ENCODE measurements at regions not wholly inside any gene's neighbourhood (a gene's known extent, or its start where the extent isn't known, plus 50 kb on each side); places are given as distances from the start of the nearest gene placed in this dataset.

DNA sequence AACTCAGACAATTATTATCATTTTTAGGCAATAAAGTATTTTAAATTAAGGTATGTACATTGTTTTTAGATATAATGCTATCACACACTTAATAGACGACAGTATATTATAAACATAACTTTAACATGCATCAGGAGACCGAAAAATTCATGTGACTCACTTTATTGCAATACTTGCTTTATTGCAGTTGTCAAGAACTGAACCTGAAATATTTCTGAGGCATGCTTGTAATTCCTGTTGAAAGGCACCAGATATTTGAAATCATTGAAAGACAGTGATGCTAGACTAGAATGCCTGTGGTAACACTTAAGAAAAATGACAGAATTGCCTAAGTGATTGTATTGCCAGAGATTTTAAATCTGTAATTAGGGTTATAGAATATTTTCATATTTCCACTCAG lies 175.6 kb upstream of the MAGEB2 start:
- no peak for TF ChIP-seq ZNF629 (CRISPR knock-in tag; conservative IDR thresholded peaks at IDR 0.05)
- TF ChIP-seq, protein P1, sequence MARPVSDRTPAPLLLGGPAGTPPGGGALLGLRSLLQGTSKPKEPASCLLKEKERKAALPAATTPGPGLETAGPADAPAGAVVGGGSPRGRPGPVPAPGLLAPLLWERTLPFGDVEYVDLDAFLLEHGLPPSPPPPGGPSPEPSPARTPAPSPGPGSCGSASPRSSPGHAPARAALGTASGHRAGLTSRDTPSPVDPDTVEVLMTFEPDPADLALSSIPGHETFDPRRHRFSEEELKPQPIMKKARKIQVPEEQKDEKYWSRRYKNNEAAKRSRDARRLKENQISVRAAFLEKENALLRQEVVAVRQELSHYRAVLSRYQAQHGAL (CRISPR knock-in tag; IDR thresholded peaks at IDR 0.05; ENCODE audit: not compliant biosample characterization), result no peak
- no peak for TF ChIP-seq EZH2 (conservative IDR thresholded peaks at IDR 0.05; ENCODE audit: low read depth, low read length)
- TF ChIP-seq CEBPB (IDR thresholded peaks at IDR 0.05; ENCODE audit: borderline replicate concordance, low read depth, low read length), result no peak
- TF ChIP-seq, protein P2, sequence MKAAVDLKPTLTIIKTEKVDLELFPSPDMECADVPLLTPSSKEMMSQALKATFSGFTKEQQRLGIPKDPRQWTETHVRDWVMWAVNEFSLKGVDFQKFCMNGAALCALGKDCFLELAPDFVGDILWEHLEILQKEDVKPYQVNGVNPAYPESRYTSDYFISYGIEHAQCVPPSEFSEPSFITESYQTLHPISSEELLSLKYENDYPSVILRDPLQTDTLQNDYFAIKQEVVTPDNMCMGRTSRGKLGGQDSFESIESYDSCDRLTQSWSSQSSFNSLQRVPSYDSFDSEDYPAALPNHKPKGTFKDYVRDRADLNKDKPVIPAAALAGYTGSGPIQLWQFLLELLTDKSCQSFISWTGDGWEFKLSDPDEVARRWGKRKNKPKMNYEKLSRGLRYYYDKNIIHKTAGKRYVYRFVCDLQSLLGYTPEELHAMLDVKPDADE (CRISPR knock-in tag; IDR thresholded peaks at IDR 0.05), result no peak
- TF ChIP-seq, protein P3, sequence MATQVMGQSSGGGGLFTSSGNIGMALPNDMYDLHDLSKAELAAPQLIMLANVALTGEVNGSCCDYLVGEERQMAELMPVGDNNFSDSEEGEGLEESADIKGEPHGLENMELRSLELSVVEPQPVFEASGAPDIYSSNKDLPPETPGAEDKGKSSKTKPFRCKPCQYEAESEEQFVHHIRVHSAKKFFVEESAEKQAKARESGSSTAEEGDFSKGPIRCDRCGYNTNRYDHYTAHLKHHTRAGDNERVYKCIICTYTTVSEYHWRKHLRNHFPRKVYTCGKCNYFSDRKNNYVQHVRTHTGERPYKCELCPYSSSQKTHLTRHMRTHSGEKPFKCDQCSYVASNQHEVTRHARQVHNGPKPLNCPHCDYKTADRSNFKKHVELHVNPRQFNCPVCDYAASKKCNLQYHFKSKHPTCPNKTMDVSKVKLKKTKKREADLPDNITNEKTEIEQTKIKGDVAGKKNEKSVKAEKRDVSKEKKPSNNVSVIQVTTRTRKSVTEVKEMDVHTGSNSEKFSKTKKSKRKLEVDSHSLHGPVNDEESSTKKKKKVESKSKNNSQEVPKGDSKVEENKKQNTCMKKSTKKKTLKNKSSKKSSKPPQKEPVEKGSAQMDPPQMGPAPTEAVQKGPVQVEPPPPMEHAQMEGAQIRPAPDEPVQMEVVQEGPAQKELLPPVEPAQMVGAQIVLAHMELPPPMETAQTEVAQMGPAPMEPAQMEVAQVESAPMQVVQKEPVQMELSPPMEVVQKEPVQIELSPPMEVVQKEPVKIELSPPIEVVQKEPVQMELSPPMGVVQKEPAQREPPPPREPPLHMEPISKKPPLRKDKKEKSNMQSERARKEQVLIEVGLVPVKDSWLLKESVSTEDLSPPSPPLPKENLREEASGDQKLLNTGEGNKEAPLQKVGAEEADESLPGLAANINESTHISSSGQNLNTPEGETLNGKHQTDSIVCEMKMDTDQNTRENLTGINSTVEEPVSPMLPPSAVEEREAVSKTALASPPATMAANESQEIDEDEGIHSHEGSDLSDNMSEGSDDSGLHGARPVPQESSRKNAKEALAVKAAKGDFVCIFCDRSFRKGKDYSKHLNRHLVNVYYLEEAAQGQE (IDR thresholded peaks at IDR 0.05; ENCODE audit: borderline replicate concordance in 1 of 2, low read depth in 1 of 2, low read length in 2 of 2), result no peak

Data from HepG2 (cell line).